NCI-H146 treated with DMSO at 0.1 percent for 48 hours (cell line): ENCODE measurements at regions not wholly inside any gene's neighbourhood (a gene's known extent, or its start where the extent isn't known, plus 50 kb on each side); places are given as distances from the start of the nearest gene placed in this dataset.

Experiments used
- DNase-seq: peaks from one replicate; lab custom pipeline; 2025; ENCODE audit not compliant: unreplicated experiment; lab: John Stamatoyannopoulos, UW

GRCh38 chr12:124489915-124490583, 77.4 kb downstream of the NCOR2 start:
- DNase-seq, result no peak

GRCh38 chr12:124489220-124489619, 78.2 kb downstream of the NCOR2 start:
- no peak for DNase-seq

- no peak for DNase-seq
Measured at GRCh38 chr12:124488520-124488919, 78.9 kb downstream of the NCOR2 start.

GRCh38 chr12:124487834-124488165, 79.6 kb downstream of the NCOR2 start:
- DNase-seq, result no peak

- DNase-seq, result no peak
Measured at GRCh38 chr12:124487066-124487833, 80.2 kb downstream of the NCOR2 start.

- DNase-seq, result no peak
Measured at GRCh38 chr12:124486346-124486963, 81.0 kb downstream of the NCOR2 start.

GRCh38 chr12:124485371-124485770, 82.0 kb downstream of the NCOR2 start:
- no peak for DNase-seq

GRCh38 chr12:124484526-124484953, 82.9 kb downstream of the NCOR2 start:
- DNase-seq, result no peak

- no peak for DNase-seq
Measured at GRCh38 chr12:124484067-124484466, 83.3 kb downstream of the NCOR2 start.

- no peak for DNase-seq
Measured at GRCh38 chr12:124482901-124483799, 84.3 kb downstream of the NCOR2 start.

- DNase-seq, result no peak
Measured at GRCh38 chr12:124482567-124482893, 84.9 kb downstream of the NCOR2 start.

GRCh38 chr12:124481772-124482566, 85.4 kb downstream of the NCOR2 start:
- no peak for DNase-seq

- no peak for DNase-seq
Measured at GRCh38 chr12:124481257-124481750, 86.1 kb downstream of the NCOR2 start.

- DNase-seq, result peak; percentile 17
Measured at GRCh38 chr12:124480469-124481256, 86.7 kb downstream of the NCOR2 start.

GRCh38 chr12:124479680-124480468, 87.5 kb downstream of the NCOR2 start:
- no peak for DNase-seq

GRCh38 chr12:124478985-124479645, 88.3 kb downstream of the NCOR2 start:
- no peak for DNase-seq

- DNase-seq, result no peak
Measured at GRCh38 chr12:124478416-124478815, 89.0 kb downstream of the NCOR2 start.
